Inflammatory macrophage (primary cell): ENCODE measurements at regions not wholly inside any gene's neighbourhood (a gene's known extent, or its start where the extent isn't known, plus 50 kb on each side); places are given as distances from the start of the nearest gene placed in this dataset.

Experiments
- DNase-seq, 2 donors: peaks; one replicate each; pipeline ENCODE4 v3.0.0-alpha.2; 2020 to 2022

GRCh38 chr2:136448986-136449780 is 316.2 kb upstream of the THSD7B start:
- no peak for DNase-seq

GRCh38 chr2:136448432-136448831 is 316.9 kb upstream of the THSD7B start:
- no peak for DNase-seq

GRCh38 chr2:136444323-136444722 is 321.0 kb upstream of the THSD7B start:
- DNase-seq: no peak

GRCh38 chr2:136443661-136444060 is 321.7 kb upstream of the THSD7B start:
- DNase-seq: no peak

- DNase-seq: no peak
Measured at GRCh38 chr2:136441979-136442714, 323.2 kb upstream of the THSD7B start.

- no peak for DNase-seq
Measured at GRCh38 chr2:136439064-136439676, 321.2 kb upstream of the CXCR4 start.

- DNase-seq: no peak
Measured at GRCh38 chr2:136437461-136437860, 319.5 kb upstream of the CXCR4 start.

GRCh38 chr2:136436936-136437335 is 319.0 kb upstream of the CXCR4 start:
- DNase-seq: no peak

- DNase-seq: no peak
Measured at GRCh38 chr2:136434251-136434715, 316.3 kb upstream of the CXCR4 start.

GRCh38 chr2:136433261-136433660 is 315.3 kb upstream of the CXCR4 start:
- no peak for DNase-seq

GRCh38 chr2:136424112-136424511 is 306.2 kb upstream of the CXCR4 start:
- no peak for DNase-seq

GRCh38 chr2:136423516-136423996 is 305.6 kb upstream of the CXCR4 start:
- peak; percentile 58 to 73 for DNase-seq

- DNase-seq: no peak
Measured at GRCh38 chr2:136422512-136422911, 304.6 kb upstream of the CXCR4 start.

GRCh38 chr2:136420346-136420745 is 302.4 kb upstream of the CXCR4 start:
- DNase-seq: no peak

GRCh38 chr2:136411946-136412345 is 294.0 kb upstream of the CXCR4 start:
- no peak for DNase-seq

GRCh38 chr2:136410673-136411072 is 292.7 kb upstream of the CXCR4 start:
- no peak for DNase-seq

GRCh38 chr2:136408795-136409194 is 290.8 kb upstream of the CXCR4 start:
- no peak for DNase-seq

GRCh38 chr2:136407952-136408318 is 290.0 kb upstream of the CXCR4 start:
- no peak for DNase-seq

- no peak for DNase-seq
Measured at GRCh38 chr2:136407117-136407951, 289.4 kb upstream of the CXCR4 start.

- no peak for DNase-seq
Measured at GRCh38 chr2:136404925-136405324, 287.0 kb upstream of the CXCR4 start.

GRCh38 chr2:136404176-136404575 is 286.2 kb upstream of the CXCR4 start:
- no peak for DNase-seq

- DNase-seq: no peak
Measured at GRCh38 chr2:136402281-136402680, 284.3 kb upstream of the CXCR4 start.
